Left ventricle myocardium superior (tissue), 1 donor: ENCODE measurements at regions not wholly inside any gene's neighbourhood (a gene's known extent, or its start where the extent isn't known, plus 50 kb on each side); places are given as distances from the start of the nearest gene placed in this dataset.
"Not testable (repeated sequence)": the region's sequence is repeated elsewhere in the genome, so short reads cannot be mapped to it uniquely, and the experiment has no call there.

Experiments
- ATAC-seq: fragments of 200-7000 bp; cut with Tn5 transposase; one replicate; pipeline ENCODE4 v1.9.1; 2020; ENCODE audit warnings: mild to moderate bottlenecking, moderate library complexity
- DNase-seq: peaks from one replicate; pipeline ENCODE4 v3.0.0-alpha.2; 2020
- intact Hi-C: fragments of 100-400 bp; cut with micrococcal nuclease; formaldehyde crosslinking; loops from one replicate; pipeline ENCODE4 v1.11.0; 2022
- donor health status: DM: no; HTN: yes; CAD: no; lungs with severe emphysema.

- ATAC-seq (no peak), DNase-seq (peak; percentile 3)
- intact Hi-C loops: loop anchor here (10.0 kb wide), 1 partner anchor 515 kb away; no protein-coding TSS in a partner anchor
These were observed 50.2 kb upstream of the DACT2 start for GRCh38 chr6:168369786-168370185.

DNA sequence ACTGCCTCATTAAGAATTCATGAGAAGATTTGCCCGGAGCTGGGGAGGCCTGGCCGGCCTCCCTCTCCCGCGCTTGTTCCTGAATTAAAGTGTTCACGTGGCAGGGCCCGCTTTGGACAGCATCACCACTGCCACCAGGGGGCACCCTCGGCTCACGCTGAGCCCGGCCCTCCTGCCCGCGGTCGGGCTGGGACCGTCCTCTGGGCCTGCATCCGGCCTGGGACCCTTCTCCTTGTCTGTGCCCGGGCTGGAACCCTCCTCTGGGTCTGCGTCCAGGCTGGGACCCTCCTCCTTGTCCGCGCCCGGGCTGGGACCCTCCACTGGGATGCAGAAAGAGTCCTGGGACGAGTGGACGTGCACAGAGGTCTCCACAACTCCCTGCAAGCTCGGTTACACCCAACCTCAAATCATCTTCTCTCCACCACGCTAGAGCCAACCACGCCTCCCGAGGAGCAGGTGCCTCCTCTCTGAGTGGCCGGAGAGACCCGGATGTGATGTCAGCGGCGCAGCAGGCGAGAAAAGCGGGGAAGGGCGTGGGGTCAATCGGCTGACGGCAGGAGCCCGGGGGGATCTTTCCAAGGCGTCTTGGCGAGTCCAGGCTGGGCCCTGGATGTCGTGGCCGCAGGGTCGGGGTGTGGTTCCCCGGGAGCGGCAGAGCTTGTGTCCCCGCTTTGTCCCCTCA lies 50.9 kb upstream of the DACT2 start:
- ATAC-seq (peak; percentile 93), DNase-seq (peak; percentile 86)
- intact Hi-C loops: loop anchor here (10.0 kb wide), 1 partner anchor 514 kb away; no protein-coding TSS in a partner anchor

DNA sequence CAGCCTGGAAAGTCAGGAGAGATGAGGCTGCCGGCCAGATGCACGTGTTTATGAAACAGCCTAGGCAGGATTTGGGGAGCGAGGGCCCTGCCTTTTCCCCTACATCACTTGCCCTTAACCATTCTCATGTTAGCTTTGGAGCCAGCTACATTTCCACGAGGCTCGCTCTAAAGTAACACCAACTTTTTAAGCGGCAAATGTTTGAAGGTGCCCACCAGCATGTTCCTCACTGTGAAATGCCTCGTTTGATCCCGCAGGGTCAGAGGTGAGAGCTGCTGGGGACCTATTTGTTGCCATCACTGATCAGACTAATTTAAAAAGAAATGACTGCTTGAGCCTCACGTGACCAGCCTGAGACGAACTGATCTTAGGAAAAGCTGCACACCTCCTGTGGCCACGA lies 51.6 kb upstream of the DACT2 start:
- intact Hi-C loops: loop anchor here (10.0 kb wide), 1 partner anchor 514 kb away; no protein-coding TSS in a partner anchor
- no peak for ATAC-seq
- DNase-seq: peak; percentile 9

GRCh38 chr6:168371618-168371980 lies 52.0 kb upstream of the DACT2 start:
- peak; percentile 35 for DNase-seq
- ATAC-seq: no peak
- intact Hi-C loops: loop anchor here (10.0 kb wide), 1 partner anchor 513 kb away; no protein-coding TSS in a partner anchor

GRCh38 chr6:168371981-168372711 lies 52.6 kb upstream of the DACT2 start:
- ATAC-seq (no peak), DNase-seq (peak; percentile 21)
- intact Hi-C loops: loop anchor here (10.0 kb wide), 1 partner anchor 513 kb away; no protein-coding TSS in a partner anchor

DNA sequence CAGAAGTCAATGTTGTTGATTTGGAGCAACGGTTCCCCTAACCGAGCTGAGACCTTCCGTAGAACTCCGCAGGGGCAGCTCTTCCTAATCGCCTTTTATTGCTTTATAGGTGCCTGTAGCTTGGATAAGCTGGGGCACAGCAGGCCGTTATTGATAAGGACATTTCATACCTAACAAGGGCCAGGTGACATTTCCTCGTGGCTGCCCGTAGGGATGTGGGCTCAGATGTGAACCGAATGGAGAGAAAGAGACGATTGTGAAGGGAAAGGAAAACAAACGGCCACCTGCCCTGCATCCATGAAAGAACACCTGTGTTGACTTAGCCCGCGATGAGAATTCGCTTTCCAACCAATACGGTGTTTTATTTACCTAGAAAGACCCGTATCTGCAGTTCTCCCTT lies 53.3 kb upstream of the DACT2 start:
- intact Hi-C loops: loop anchor here (10.0 kb wide), 1 partner anchor 512 kb away; no protein-coding TSS in a partner anchor
- ATAC-seq: no peak
- DNase-seq: peak; percentile 5

- ATAC-seq (no peak), DNase-seq (peak; percentile 2)
- intact Hi-C loops: loop anchor here (10.0 kb wide), 1 partner anchor 511 kb away; no protein-coding TSS in a partner anchor
These were observed 53.8 kb upstream of the DACT2 start for GRCh38 chr6:168373389-168373788.

- no peak for ATAC-seq
- peak; percentile 15 for DNase-seq
- intact Hi-C loops: loop anchor here (10.0 kb wide), 1 partner anchor 511 kb away; no protein-coding TSS in a partner anchor
These were observed 54.5 kb upstream of the DACT2 start for GRCh38 chr6:168374051-168374502.

- DNase-seq (peak; percentile 24), ATAC-seq (no peak)
- intact Hi-C loops: loop anchor here (10.0 kb wide), 1 partner anchor 510 kb away; no protein-coding TSS in a partner anchor
These were observed 55.0 kb upstream of the DACT2 start for GRCh38 chr6:168374541-168375071.

- ATAC-seq: no peak
- DNase-seq: peak; percentile 4
- intact Hi-C loops: loop anchor here (10.0 kb wide), 1 partner anchor 509 kb away; no protein-coding TSS in a partner anchor
These were observed 56.5 kb upstream of the DACT2 start for GRCh38 chr6:168376120-168376519.

DNA sequence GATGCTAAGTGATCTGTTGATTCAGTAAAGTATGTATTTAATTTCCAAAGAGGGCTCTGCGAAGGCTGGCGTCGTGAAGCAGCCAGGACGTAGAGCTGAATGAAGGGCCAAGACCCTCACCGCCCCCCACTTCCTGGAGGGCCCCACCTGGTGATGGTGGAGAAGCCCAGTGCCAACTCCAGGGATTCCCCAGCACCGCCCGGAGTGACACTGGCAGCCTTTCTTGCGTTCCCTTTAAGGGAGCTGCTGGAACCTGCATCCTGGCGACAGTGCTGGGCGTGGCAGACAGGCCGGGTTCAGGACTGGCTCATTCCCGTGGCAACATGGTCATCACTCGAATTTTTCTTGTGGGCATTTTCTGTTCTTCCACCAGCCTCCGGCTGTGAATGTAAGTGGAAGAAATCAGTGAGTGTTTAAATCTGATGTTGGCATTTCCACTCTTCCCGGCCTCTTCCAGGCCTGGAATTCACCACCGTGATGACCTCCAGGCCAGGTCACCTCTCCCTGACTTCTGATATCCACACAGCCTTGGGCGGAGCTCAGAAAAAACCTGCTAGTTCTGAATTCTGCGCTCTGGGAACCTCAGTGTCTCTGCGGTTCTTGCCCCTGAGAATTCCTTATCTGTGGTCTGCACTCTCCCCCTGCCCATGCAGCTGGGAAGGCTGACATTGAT lies 57.4 kb upstream of the DACT2 start:
- DNase-seq: peak; percentile 41
- no peak for ATAC-seq
- intact Hi-C loops: loop anchor here (10.0 kb wide), 1 partner anchor 508 kb away; no protein-coding TSS in a partner anchor

GRCh38 chr6:168377484-168377855 lies 57.9 kb upstream of the DACT2 start:
- intact Hi-C loops: loop anchor here (10.0 kb wide), 1 partner anchor 507 kb away; no protein-coding TSS in a partner anchor
- peak; percentile 82 for DNase-seq

DNA sequence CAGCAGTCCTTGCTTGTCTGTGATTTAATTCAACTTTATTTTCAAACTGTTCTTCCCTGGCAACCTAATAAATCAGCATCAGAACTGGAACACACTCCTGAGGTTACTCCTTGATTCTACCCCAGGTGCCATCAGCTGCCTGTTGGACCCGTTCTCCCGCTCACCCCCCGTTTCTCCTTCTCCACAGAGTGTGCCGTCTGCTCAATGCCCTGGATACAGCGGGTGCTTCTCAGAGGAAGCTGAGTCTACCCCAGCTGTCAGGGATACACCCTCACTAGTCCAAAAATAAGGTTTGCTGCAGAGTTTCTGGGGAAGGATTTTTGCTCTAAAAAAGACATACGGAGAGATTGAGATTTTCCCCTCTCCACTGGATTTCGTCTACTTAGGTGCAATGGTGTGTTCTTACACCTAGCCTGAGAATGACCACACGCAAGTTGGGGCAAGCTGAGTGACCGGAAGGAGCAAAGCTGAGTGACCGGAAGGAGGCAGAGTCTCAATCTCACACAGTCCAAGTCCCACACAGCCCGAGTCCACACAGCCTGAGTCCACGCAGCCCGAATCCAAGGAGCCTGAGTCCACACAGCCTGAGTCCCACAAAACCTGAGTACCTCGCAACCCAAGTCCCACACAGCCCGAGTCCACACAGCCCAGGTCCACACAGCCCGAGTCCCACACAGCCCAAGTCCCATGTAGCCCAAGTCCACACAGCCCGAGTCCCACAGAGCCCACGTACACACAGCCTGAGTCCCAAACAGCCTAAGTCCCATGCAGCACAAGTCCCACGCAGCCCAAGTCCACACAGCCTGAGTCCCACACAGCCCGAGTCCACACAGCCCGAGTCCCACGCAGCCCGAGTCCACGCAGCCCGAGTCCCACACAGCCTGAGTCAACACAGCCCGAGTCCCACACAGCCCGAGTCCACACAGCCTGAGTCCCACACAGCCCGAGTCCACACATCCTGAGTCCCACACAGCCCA lies 58.6 kb upstream of the DACT2 start:
- intact Hi-C loops: loop anchor here (10.0 kb wide), 1 partner anchor 507 kb away; no protein-coding TSS in a partner anchor
- DNase-seq (peak; percentile 14), ATAC-seq (peak; percentile 70)

More at GRCh38 chr6:168377484-168377855, 57.9 kb upstream of the DACT2 start:
- ATAC-seq: peak; percentile 89

- not testable (repeated sequence) for ATAC-seq
- peak; percentile 16 for DNase-seq
- intact Hi-C loops: loop anchor here (10.0 kb wide), 1 partner anchor 505 kb away; no protein-coding TSS in a partner anchor
These were observed 60.0 kb upstream of the DACT2 start for GRCh38 chr6:168379579-168379978.

GRCh38 chr6:168380166-168380955 lies 60.6 kb upstream of the SMOC2 start:
- ATAC-seq, intact Hi-C loops: not testable (repeated sequence)
- DNase-seq: peak; percentile 20

DNA sequence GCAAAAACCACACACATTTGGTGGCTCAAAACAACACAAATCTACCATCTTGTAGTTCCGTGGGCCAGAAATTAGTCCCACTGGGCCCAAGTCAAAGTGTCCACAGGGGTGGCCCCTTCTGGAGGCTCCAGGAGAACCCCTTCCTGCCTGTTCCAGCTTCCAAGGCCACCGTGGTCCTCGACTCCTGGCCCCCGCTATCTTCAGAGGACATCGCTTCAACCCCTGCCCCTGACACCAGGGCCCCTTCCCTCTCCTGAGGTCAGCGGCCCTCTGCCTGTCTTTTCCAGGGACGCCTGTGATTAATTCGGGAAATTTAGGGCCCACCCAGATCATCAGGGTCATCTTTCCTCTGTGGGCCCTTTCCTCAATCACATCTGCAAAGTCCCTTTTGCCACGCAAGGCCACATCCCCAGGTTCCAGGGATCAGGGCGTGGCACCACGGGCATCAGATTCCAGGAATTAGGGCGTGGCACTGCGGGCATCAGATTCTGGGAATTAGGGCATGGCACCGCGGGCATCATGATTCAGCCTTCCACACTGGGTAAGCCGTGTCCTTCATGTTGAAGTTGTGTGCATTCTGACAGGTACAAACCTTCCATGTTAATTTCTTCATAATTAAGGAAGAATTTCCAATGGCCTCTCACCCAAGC lies 59.9 kb upstream of the SMOC2 start:
- ATAC-seq (no peak), DNase-seq (peak; percentile 9)
- intact Hi-C loops: no loop called here
